ENCODE measurements at regions not wholly inside any gene's neighbourhood (a gene's known extent, or its start where the extent isn't known, plus 50 kb on each side); places are given as distances from the start of the nearest gene placed in this dataset.

- Histone ChIP-seq H3K9me3 (no peaks in the 10 kb centered on the region), H3K4me1 (no peaks in the 10 kb centered on the region), H3K4me2 (no peak overlapping the region), H3K4me3 (no peak overlapping the region), H3K27ac (no peak overlapping the region)
- CTCF ChIA-PET = no interaction called here
- DNase-seq (ENCODE audit: low read depth in 1 of 2, low spot score in 1 of 2) = no peak
- TF ChIP-seq HOXB13 (CRISPR knock-in tag; IDR thresholded peaks at IDR 0.05; ENCODE audit: low read depth) = no peak
- peak; percentile 47 for TF ChIP-seq MAFK (IDR thresholded peaks at IDR 0.05; ENCODE audit: partially characterized antibody)
- POLR2A ChIA-PET = no interaction called here
- no peak for FAIRE-seq
- ATAC-seq = no peak
Measured at GRCh38 chr4:37132351-37132974, 112.1 kb upstream of the NWD2 start.

GRCh38 chr4:37132975-37133360 lies 111.6 kb upstream of the NWD2 start:
- CTCF ChIA-PET = no interaction called here
- POLR2A ChIA-PET = no interaction called here

GRCh38 chr4:37138019-37138653 lies 106.4 kb upstream of the NWD2 start:
- FAIRE-seq (no peak), ATAC-seq (no peak), DNase-seq (ENCODE audit: low read depth in 1 of 2, low spot score in 1 of 2) (no peak)
- no peaks in the 10 kb centered on the region for H3K9me3 ChIP-seq
- H3K4me1 ChIP-seq = no peaks in the 10 kb centered on the region
- ChIA-PET CTCF (no interaction called here), POLR2A (no interaction called here)
- H3K4me3 ChIP-seq = no peak overlapping the region
- H3K27ac ChIP-seq = no peak overlapping the region
- 22% methylated on average over 2 of the region's 2 CpGs for WGBS (ENCODE audit: missing lambda C conversion rate)
- no peak overlapping the region for H3K4me2 ChIP-seq
- TF ChIP-seq GATA3 (IDR thresholded peaks at IDR 0.05; ENCODE audit: borderline replicate concordance) (no peak), NR3C1 (IDR thresholded peaks at IDR 0.05) (no peak), JUNB (IDR thresholded peaks at IDR 0.05) (no peak), POLR2AphosphoS2 (conservative IDR thresholded peaks at IDR 0.05; ENCODE audit: low read length) (no peak), FOSB (CRISPR knock-in tag; IDR thresholded peaks at IDR 0.05) (no peak), SREBF2 (IDR thresholded peaks at IDR 0.05) (no peak), RFX5 (IDR thresholded peaks at IDR 0.05) (no peak), JUN (IDR thresholded peaks at IDR 0.05) (no peak), EP300 (IDR thresholded peaks at IDR 0.05) (no peak), ESRRA (IDR thresholded peaks at IDR 0.05; ENCODE audit: borderline replicate concordance, low read length) (no peak)
- TF ChIP-seq, protein P1, sequence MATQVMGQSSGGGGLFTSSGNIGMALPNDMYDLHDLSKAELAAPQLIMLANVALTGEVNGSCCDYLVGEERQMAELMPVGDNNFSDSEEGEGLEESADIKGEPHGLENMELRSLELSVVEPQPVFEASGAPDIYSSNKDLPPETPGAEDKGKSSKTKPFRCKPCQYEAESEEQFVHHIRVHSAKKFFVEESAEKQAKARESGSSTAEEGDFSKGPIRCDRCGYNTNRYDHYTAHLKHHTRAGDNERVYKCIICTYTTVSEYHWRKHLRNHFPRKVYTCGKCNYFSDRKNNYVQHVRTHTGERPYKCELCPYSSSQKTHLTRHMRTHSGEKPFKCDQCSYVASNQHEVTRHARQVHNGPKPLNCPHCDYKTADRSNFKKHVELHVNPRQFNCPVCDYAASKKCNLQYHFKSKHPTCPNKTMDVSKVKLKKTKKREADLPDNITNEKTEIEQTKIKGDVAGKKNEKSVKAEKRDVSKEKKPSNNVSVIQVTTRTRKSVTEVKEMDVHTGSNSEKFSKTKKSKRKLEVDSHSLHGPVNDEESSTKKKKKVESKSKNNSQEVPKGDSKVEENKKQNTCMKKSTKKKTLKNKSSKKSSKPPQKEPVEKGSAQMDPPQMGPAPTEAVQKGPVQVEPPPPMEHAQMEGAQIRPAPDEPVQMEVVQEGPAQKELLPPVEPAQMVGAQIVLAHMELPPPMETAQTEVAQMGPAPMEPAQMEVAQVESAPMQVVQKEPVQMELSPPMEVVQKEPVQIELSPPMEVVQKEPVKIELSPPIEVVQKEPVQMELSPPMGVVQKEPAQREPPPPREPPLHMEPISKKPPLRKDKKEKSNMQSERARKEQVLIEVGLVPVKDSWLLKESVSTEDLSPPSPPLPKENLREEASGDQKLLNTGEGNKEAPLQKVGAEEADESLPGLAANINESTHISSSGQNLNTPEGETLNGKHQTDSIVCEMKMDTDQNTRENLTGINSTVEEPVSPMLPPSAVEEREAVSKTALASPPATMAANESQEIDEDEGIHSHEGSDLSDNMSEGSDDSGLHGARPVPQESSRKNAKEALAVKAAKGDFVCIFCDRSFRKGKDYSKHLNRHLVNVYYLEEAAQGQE (IDR thresholded peaks at IDR 0.05) = no peak
- TF ChIP-seq, protein P2, sequence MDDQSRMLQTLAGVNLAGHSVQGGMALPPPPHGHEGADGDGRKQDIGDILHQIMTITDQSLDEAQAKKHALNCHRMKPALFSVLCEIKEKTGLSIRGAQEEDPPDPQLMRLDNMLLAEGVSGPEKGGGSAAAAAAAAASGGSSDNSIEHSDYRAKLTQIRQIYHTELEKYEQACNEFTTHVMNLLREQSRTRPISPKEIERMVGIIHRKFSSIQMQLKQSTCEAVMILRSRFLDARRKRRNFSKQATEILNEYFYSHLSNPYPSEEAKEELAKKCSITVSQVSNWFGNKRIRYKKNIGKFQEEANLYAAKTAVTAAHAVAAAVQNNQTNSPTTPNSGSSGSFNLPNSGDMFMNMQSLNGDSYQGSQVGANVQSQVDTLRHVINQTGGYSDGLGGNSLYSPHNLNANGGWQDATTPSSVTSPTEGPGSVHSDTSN (IDR thresholded peaks at IDR 0.05) = no peak

More at GRCh38 chr4:37132975-37133360, 111.6 kb upstream of the NWD2 start:
- no peak for DNase-seq (ENCODE audit: low read depth in 1 of 2, low spot score in 1 of 2)
- ATAC-seq = no peak
- TF ChIP-seq HEYL (CRISPR knock-in tag; IDR thresholded peaks at IDR 0.05) (no peak), EHF (CRISPR knock-in tag; IDR thresholded peaks at IDR 0.05) (no peak), ZSCAN20 (CRISPR knock-in tag; IDR thresholded peaks at IDR 0.05) (no peak), ATOH8 (CRISPR knock-in tag; IDR thresholded peaks at IDR 0.05; ENCODE audit: low read depth) (no peak), NPAS2 (CRISPR knock-in tag; IDR thresholded peaks at IDR 0.05; ENCODE audit: borderline replicate concordance) (no peak), KDM5A (IDR thresholded peaks at IDR 0.05) (no peak), CHD4 (IDR thresholded peaks at IDR 0.05; ENCODE audit: borderline replicate concordance) (no peak), MAZ (IDR thresholded peaks at IDR 0.05; ENCODE audit: borderline replicate concordance, low read depth, low read length) (no peak), JUN (IDR thresholded peaks at IDR 0.05) (no peak), MAFK (IDR thresholded peaks at IDR 0.05; ENCODE audit: partially characterized antibody) (no peak), ESRRA (IDR thresholded peaks at IDR 0.05; ENCODE audit: borderline replicate concordance, low read length) (no peak), RARB (CRISPR knock-in tag; IDR thresholded peaks at IDR 0.05) (no peak), POLR2AphosphoS2 (conservative IDR thresholded peaks at IDR 0.05; ENCODE audit: low read length) (no peak), E2F6 (IDR thresholded peaks at IDR 0.05; ENCODE audit: borderline replicate concordance, low read depth) (no peak), BHLHE40 (IDR thresholded peaks at IDR 0.05; ENCODE audit: low read depth, low read length) (no peak), EHMT2 (IDR thresholded peaks at IDR 0.05; ENCODE audit: low read depth) (no peak), ZNF302 (CRISPR knock-in tag; IDR thresholded peaks at IDR 0.05) (no peak), TP53 (CRISPR knock-in tag; IDR thresholded peaks at IDR 0.05) (no peak)
- TF ChIP-seq, protein P3, sequence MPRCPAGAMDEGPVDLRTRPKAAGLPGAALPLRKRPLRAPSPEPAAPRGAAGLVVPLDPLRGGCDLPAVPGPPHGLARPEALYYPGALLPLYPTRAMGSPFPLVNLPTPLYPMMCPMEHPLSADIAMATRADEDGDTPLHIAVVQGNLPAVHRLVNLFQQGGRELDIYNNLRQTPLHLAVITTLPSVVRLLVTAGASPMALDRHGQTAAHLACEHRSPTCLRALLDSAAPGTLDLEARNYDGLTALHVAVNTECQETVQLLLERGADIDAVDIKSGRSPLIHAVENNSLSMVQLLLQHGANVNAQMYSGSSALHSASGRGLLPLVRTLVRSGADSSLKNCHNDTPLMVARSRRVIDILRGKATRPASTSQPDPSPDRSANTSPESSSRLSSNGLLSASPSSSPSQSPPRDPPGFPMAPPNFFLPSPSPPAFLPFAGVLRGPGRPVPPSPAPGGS (IDR thresholded peaks at IDR 0.05) = no peak
- TF ChIP-seq, protein P4, sequence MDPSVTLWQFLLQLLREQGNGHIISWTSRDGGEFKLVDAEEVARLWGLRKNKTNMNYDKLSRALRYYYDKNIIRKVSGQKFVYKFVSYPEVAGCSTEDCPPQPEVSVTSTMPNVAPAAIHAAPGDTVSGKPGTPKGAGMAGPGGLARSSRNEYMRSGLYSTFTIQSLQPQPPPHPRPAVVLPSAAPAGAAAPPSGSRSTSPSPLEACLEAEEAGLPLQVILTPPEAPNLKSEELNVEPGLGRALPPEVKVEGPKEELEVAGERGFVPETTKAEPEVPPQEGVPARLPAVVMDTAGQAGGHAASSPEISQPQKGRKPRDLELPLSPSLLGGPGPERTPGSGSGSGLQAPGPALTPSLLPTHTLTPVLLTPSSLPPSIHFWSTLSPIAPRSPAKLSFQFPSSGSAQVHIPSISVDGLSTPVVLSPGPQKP (IDR thresholded peaks at IDR 0.05; ENCODE audit: low read depth, low read length) = no peak
- H3K4me3 ChIP-seq = no peak overlapping the region
- no peak overlapping the region for H3K4me2 ChIP-seq
- no peaks in the 10 kb centered on the region for H3K4me1 ChIP-seq
- 0% methylated on average over 1 of the region's 1 CpG for WGBS (ENCODE audit: missing lambda C conversion rate)
- no peak for FAIRE-seq
- no peaks in the 10 kb centered on the region for H3K9me3 ChIP-seq
- H3K27ac ChIP-seq = no peak overlapping the region
